Liver (tissue), 8 donors: ENCODE measurements at regions not wholly inside any gene's neighbourhood (a gene's known extent, or its start where the extent isn't known, plus 50 kb on each side); places are given as distances from the start of the nearest gene placed in this dataset.

Experiments
- DNase-seq: peaks from one replicate; pipeline ENCODE4 v3.0.0-alpha.2; 2017; ENCODE audit warnings: low spot score
- H3K27ac ChIP-seq, 2 donors: one replicate each; pipeline ENCODE4 v1.7.0; 2013; ENCODE audit warnings: inconsistent platforms in 2 of 2, low read length in 2 of 2, control low read depth in 1 of 2, low read depth in 1 of 2, mild to moderate bottlenecking in 1 of 2
- H3K27me3 ChIP-seq, 4 donors: one replicate each; pipeline versions ENCODE4 v1.6.1 to v1.7.0; 2013; ENCODE audit warnings: low read length in 3 of 4, inconsistent platforms in 1 of 4, mild to moderate bottlenecking in 1 of 4, moderate library complexity in 1 of 4; ENCODE audit not compliant: control insufficient read depth in 4 of 4, insufficient read depth in 4 of 4
- H3K36me3 ChIP-seq, 4 donors: one replicate each; pipeline versions ENCODE4 v1.6.1 to v1.7.0; 2013; ENCODE audit warnings: low read length in 3 of 4, mild to moderate bottlenecking in 3 of 4, low read depth in 1 of 4, moderate library complexity in 1 of 4; ENCODE audit not compliant: control insufficient read depth in 4 of 4, insufficient read depth in 3 of 4
- H3K4me1 ChIP-seq, 4 donors: one replicate each; pipeline versions ENCODE4 v1.6.1 to v1.7.0; 2013; ENCODE audit warnings: low read length in 3 of 4, mild to moderate bottlenecking in 3 of 4, moderate library complexity in 1 of 4; ENCODE audit not compliant: control insufficient read depth in 4 of 4, insufficient read depth in 4 of 4
- H3K4me3 ChIP-seq, 3 donors: one replicate each; pipeline versions ENCODE4 v1.6.1 to v1.7.0; 2013; ENCODE audit warnings: low read length in 3 of 3, control low read depth in 1 of 3, low read depth in 1 of 3, mild to moderate bottlenecking in 1 of 3
- H3K9ac ChIP-seq, 2 donors: one replicate each; pipeline ENCODE4 v1.7.0; 2013; ENCODE audit warnings: low read length in 2 of 2, mild to moderate bottlenecking in 2 of 2, moderate library complexity in 2 of 2, control low read depth in 1 of 2, low read depth in 1 of 2
- H3K9me3 ChIP-seq, 4 donors: one replicate each; pipeline versions ENCODE4 v1.6.1 to v1.7.0; 2013; ENCODE audit warnings: low read length in 3 of 4; ENCODE audit not compliant: control insufficient read depth in 4 of 4
- EGR1 ChIP-seq, 2 donors: IDR thresholded peaks; 2 replicates each; pipeline ENCODE4 v1.6.1; 2016 to 2018; ENCODE audit warnings: antibody characterized with exemption in 2 of 2, low read depth in 2 of 2
- FOXA1 ChIP-seq: IDR thresholded peaks from 2 replicates; pipeline ENCODE4 v1.6.1; 2016; ENCODE audit warnings: antibody characterized with exemption
- FOXA2 ChIP-seq: IDR thresholded peaks from 2 replicates; pipeline ENCODE4 v1.6.1; 2016; ENCODE audit warnings: antibody characterized with exemption
- GABPA ChIP-seq, 2 donors: IDR thresholded peaks in 1 of 2; conservative IDR thresholded peaks in 1 of 2; 2 replicates each; pipeline ENCODE4 v1.6.1; 2016; ENCODE audit warnings: antibody characterized with exemption in 2 of 2, mild to moderate bottlenecking in 1 of 2, moderate library complexity in 1 of 2
- HNF4A ChIP-seq, 2 donors: conservative IDR thresholded peaks; 2 replicates each; pipeline ENCODE4 v1.6.1; 2016; ENCODE audit warnings: antibody characterized with exemption in 2 of 2, mild to moderate bottlenecking in 2 of 2
- HNF4G ChIP-seq: IDR thresholded peaks from 2 replicates; pipeline ENCODE4 v1.6.1; 2016; ENCODE audit warnings: antibody characterized with exemption
- JUND ChIP-seq, 2 donors: IDR thresholded peaks; 2 replicates each; pipeline ENCODE4 v1.6.1; 2016; ENCODE audit warnings: antibody characterized with exemption in 2 of 2
- NR2F2 ChIP-seq: IDR thresholded peaks from 2 replicates; pipeline ENCODE4 v1.6.1; 2016; ENCODE audit warnings: antibody characterized with exemption
- RAD21 ChIP-seq, 2 donors: IDR thresholded peaks; 2 replicates each; pipeline ENCODE4 v1.6.1; 2016; ENCODE audit warnings: antibody characterized with exemption in 2 of 2, mild to moderate bottlenecking in 2 of 2
- SP1 ChIP-seq: IDR thresholded peaks from 2 replicates; pipeline ENCODE4 v1.6.1; 2018; ENCODE audit warnings: antibody characterized with exemption, mild to moderate bottlenecking
- TAF1 ChIP-seq: conservative IDR thresholded peaks from 2 replicates; pipeline ENCODE4 v1.6.1; 2016; ENCODE audit warnings: antibody characterized with exemption, mild to moderate bottlenecking
- YY1 ChIP-seq: IDR thresholded peaks from 2 replicates; pipeline ENCODE4 v1.6.1; 2016; ENCODE audit warnings: antibody characterized with exemption, mild to moderate bottlenecking
- WGBS: extraction: QIAGEN DNeasy Blood & Tissue Kit; methylation state at CpG from one replicate; pipeline ENCODE4 v1.1.7; 2013; 5-methylcytosine and 5-hydroxymethylcytosine counted together
- TF ChIP-seq, protein P1 (sequence below): fragments of 150-350 bp; IDR thresholded peaks from 2 replicates; pipeline ENCODE4 v1.5.1; 2017; ENCODE audit warnings: improper control_type of control experiment, low read depth, low read length; ENCODE audit not compliant: missing input control
- TF ChIP-seq, protein P2 (sequence below): IDR thresholded peaks from 2 replicates; pipeline ENCODE4 v1.6.1; 2016; ENCODE audit warnings: antibody characterized with exemption
- TF ChIP-seq, protein P3 (sequence below): IDR thresholded peaks from 2 replicates; pipeline ENCODE4 v1.6.1; 2016; ENCODE audit warnings: antibody characterized with exemption, mild to moderate bottlenecking
- TF ChIP-seq, protein P4 (sequence below): IDR thresholded peaks from 2 replicates; pipeline ENCODE4 v1.6.1; 2016; ENCODE audit warnings: antibody characterized with exemption
- TF ChIP-seq, protein P5 (sequence below): IDR thresholded peaks from 2 replicates; pipeline ENCODE4 v1.6.1; 2016; ENCODE audit warnings: antibody characterized with exemption
- donor health status: healthy.
- donor health status: healthy.
- donor health status: healthy.
- donor health status: healthy.
- donor health status: healthy.

DNA sequence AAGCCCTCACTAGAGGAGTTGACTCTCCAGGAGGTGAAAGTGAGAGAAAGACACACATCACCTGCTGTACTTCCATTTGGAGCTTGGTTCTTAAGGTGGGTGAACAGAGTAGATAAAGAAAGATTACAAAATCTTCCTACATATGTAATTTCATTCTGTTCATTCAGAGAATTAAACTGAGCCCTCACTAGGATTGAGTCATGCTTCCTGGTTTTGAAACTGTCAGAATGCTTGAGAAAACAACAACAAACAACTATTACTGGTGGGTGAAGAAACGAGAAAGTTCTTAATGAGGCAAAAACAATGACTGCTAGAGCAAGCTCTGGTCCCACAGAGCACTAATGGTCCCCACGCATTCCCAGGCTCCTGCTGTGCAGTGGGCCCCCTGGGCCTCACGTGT, 841.7 kb downstream of the VRK1 start:
- peak overlapping the region in 1 of 2 donors; percentile 1 for H3K27ac ChIP-seq

DNA sequence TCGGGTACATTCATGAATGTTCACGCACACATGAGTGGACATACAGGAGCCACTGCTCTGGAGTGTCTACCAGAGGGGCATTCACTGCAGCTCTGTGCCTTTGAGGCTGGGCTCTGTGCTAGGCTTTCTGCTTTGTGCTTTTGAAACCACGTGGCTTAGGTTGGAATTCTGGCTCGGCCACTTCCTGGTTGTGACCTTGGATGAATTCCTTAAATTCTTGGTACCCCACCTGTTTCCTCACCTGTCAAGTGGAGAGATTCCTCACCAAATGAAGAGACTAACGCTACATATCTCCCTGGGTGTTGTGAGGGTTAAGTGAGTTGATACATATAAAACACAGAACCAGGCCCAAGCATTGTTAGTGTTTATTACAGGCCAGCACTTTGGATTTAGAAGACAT, 842.8 kb downstream of the VRK1 start:
- Histone ChIP-seq H3K9ac (no peak overlapping the region), H3K4me3 (no peak overlapping the region), H3K27ac (no peak overlapping the region), H3K9me3 (no peaks in the 10 kb centered on the region), H3K4me1 (no peaks in the 10 kb centered on the region), H3K36me3 (no peaks in the 10 kb centered on the region), H3K27me3 (peaks cover 0 to 8% (median 0%) of the 10 kb centered on the region in 4 donors)
- 59% methylated on average over 5 of the region's 5 CpGs for WGBS
- DNase-seq: no peak
- TF ChIP-seq SP1 (no peak), FOXA2 (no peak), GABPA (IDR thresholded peaks at IDR 0.05 in 1 of 2, conservative IDR thresholded peaks at IDR 0.05 in 1 of 2) (no peak), HNF4G (no peak), EGR1 (IDR thresholded peaks at IDR 0.05; ENCODE audit: low read depth in 2 of 2) (no peak), RAD21 (IDR thresholded peaks at IDR 0.05) (no peak), NR2F2 (no peak), YY1 (no peak), FOXA1 (no peak), TAF1 (no peak), JUND (IDR thresholded peaks at IDR 0.05) (no peak), HNF4A (conservative IDR thresholded peaks at IDR 0.05) (no peak)
- TF ChIP-seq, protein P1, sequence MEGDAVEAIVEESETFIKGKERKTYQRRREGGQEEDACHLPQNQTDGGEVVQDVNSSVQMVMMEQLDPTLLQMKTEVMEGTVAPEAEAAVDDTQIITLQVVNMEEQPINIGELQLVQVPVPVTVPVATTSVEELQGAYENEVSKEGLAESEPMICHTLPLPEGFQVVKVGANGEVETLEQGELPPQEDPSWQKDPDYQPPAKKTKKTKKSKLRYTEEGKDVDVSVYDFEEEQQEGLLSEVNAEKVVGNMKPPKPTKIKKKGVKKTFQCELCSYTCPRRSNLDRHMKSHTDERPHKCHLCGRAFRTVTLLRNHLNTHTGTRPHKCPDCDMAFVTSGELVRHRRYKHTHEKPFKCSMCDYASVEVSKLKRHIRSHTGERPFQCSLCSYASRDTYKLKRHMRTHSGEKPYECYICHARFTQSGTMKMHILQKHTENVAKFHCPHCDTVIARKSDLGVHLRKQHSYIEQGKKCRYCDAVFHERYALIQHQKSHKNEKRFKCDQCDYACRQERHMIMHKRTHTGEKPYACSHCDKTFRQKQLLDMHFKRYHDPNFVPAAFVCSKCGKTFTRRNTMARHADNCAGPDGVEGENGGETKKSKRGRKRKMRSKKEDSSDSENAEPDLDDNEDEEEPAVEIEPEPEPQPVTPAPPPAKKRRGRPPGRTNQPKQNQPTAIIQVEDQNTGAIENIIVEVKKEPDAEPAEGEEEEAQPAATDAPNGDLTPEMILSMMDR: no peak
- TF ChIP-seq, protein P2, sequence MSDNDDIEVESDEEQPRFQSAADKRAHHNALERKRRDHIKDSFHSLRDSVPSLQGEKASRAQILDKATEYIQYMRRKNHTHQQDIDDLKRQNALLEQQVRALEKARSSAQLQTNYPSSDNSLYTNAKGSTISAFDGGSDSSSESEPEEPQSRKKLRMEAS: no peak
- TF ChIP-seq, protein P3, sequence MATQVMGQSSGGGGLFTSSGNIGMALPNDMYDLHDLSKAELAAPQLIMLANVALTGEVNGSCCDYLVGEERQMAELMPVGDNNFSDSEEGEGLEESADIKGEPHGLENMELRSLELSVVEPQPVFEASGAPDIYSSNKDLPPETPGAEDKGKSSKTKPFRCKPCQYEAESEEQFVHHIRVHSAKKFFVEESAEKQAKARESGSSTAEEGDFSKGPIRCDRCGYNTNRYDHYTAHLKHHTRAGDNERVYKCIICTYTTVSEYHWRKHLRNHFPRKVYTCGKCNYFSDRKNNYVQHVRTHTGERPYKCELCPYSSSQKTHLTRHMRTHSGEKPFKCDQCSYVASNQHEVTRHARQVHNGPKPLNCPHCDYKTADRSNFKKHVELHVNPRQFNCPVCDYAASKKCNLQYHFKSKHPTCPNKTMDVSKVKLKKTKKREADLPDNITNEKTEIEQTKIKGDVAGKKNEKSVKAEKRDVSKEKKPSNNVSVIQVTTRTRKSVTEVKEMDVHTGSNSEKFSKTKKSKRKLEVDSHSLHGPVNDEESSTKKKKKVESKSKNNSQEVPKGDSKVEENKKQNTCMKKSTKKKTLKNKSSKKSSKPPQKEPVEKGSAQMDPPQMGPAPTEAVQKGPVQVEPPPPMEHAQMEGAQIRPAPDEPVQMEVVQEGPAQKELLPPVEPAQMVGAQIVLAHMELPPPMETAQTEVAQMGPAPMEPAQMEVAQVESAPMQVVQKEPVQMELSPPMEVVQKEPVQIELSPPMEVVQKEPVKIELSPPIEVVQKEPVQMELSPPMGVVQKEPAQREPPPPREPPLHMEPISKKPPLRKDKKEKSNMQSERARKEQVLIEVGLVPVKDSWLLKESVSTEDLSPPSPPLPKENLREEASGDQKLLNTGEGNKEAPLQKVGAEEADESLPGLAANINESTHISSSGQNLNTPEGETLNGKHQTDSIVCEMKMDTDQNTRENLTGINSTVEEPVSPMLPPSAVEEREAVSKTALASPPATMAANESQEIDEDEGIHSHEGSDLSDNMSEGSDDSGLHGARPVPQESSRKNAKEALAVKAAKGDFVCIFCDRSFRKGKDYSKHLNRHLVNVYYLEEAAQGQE: no peak
- TF ChIP-seq, protein P4, sequence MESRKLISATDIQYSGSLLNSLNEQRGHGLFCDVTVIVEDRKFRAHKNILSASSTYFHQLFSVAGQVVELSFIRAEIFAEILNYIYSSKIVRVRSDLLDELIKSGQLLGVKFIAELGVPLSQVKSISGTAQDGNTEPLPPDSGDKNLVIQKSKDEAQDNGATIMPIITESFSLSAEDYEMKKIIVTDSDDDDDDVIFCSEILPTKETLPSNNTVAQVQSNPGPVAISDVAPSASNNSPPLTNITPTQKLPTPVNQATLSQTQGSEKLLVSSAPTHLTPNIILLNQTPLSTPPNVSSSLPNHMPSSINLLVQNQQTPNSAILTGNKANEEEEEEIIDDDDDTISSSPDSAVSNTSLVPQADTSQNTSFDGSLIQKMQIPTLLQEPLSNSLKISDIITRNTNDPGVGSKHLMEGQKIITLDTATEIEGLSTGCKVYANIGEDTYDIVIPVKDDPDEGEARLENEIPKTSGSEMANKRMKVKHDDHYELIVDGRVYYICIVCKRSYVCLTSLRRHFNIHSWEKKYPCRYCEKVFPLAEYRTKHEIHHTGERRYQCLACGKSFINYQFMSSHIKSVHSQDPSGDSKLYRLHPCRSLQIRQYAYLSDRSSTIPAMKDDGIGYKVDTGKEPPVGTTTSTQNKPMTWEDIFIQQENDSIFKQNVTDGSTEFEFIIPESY: no peak
- TF ChIP-seq, protein P5, sequence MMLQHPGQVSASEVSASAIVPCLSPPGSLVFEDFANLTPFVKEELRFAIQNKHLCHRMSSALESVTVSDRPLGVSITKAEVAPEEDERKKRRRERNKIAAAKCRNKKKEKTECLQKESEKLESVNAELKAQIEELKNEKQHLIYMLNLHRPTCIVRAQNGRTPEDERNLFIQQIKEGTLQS: no peak

More for the DNA sequence above, 841.7 kb downstream of the VRK1 start:
- no peak for DNase-seq
- H3K36me3 ChIP-seq: no peaks in the 10 kb centered on the region
- WGBS: 47% methylated on average over 3 of the region's 3 CpGs
- TF ChIP-seq YY1 (no peak), EGR1 (IDR thresholded peaks at IDR 0.05; ENCODE audit: low read depth in 2 of 2) (no peak), HNF4G (no peak)
- H3K27me3 ChIP-seq: peaks cover 0 to 8% (median 0%) of the 10 kb centered on the region in 4 donors
- no peak overlapping the region for H3K9ac ChIP-seq
- no peak overlapping the region for H3K4me3 ChIP-seq
- H3K4me1 ChIP-seq: no peaks in the 10 kb centered on the region
- no peaks in the 10 kb centered on the region for H3K9me3 ChIP-seq
